OCI-LY3 (cell line): ENCODE measurements at regions not wholly inside any gene's neighbourhood (a gene's known extent, or its start where the extent isn't known, plus 50 kb on each side); places are given as distances from the start of the nearest gene placed in this dataset.

Source experiments
- H2AFZ ChIP-seq: fragments of 200-600, 300-600 bp; shearing (Covaris generic); 2 replicates; pipeline ENCODE4 v1.6.0; 2014; ENCODE audit warnings: antibody characterized with exemption, low read depth, low read length
- H3K27ac ChIP-seq: fragments of 200-600, 300-600 bp; sonication (generic); 2 replicates; pipeline ENCODE4 v1.5.1; 2014; ENCODE audit warnings: mild to moderate bottlenecking, low read length, moderate library complexity, mixed read lengths
- H3K27me3 ChIP-seq: fragments of 200-600, 300-600 bp; sonication (generic); 2 replicates; pipeline ENCODE4 v1.6.1; 2014; ENCODE audit warnings: low read depth, low read length, mixed read lengths
- H3K36me3 ChIP-seq: fragments of 200-600, 300-600 bp; sonication (generic); replicated peaks from 2 replicates; pipeline ENCODE3; 2014; ENCODE audit warnings: low read depth, low read length, mixed read lengths
- H3K4me1 ChIP-seq: fragments of 300-600, 200-600 bp; sonication (generic); 2 replicates; pipeline ENCODE4 v1.6.1; 2014; ENCODE audit warnings: low read length, mixed read lengths
- H3K4me2 ChIP-seq: fragments of 200-600, 300-600 bp; sonication (generic); 2 replicates; pipeline ENCODE4 v1.6.1; 2014; ENCODE audit warnings: low read length, mixed read lengths
- H3K4me3 ChIP-seq: fragments of 300-600, 200-600 bp; sonication (generic); 2 replicates; pipeline ENCODE4 v1.5.1; 2014; ENCODE audit warnings: antibody characterized with exemption, mild to moderate bottlenecking, low read length, moderate library complexity
- H3K79me2 ChIP-seq: fragments of 300-600, 200-600 bp; shearing (Covaris generic); 2 replicates; pipeline ENCODE4 v1.6.1; 2014; ENCODE audit warnings: mild to moderate bottlenecking, low read length, mixed read lengths
- H3K9ac ChIP-seq: fragments of 300-600, 200-600 bp; shearing (Covaris generic); 2 replicates; pipeline ENCODE4 v1.6.0; 2014; ENCODE audit warnings: mild to moderate bottlenecking, low read length, moderate library complexity
- H3K9me3 ChIP-seq: fragments of 200-600, 300-600 bp; shearing (Covaris generic); 2 replicates; pipeline ENCODE4 v1.6.1; 2014; ENCODE audit warnings: low read length, mixed read lengths; ENCODE audit not compliant: insufficient read depth
- H4K20me1 ChIP-seq: fragments of 200-600, 300-600 bp; sonication (generic); 2 replicates; pipeline ENCODE4 v1.6.1; 2016; ENCODE audit warnings: low read length, mixed read lengths; ENCODE audit not compliant: insufficient read depth
- CTCF ChIP-seq: fragments of 200-600, 300-600 bp; sonication (generic); IDR thresholded peaks from 2 replicates; pipeline ENCODE4 v1.5.1; 2014; ENCODE audit warnings: antibody characterized with exemption, low read length, low read depth
- EZH2phosphoT487 ChIP-seq: fragments of 200-600 bp; shearing (Covaris generic); IDR thresholded peaks from 2 replicates; pipeline ENCODE4 v1.6.1; 2018; ENCODE audit warnings: antibody characterized with exemption, mixed run types, low read depth

GRCh38 chr16:86165479-86165878 lies 266.5 kb downstream of the IRF8 start:
- H3K27me3 ChIP-seq = peaks cover 46% of the 10 kb centered on the region
- no peak overlapping the region for H3K4me3 ChIP-seq
- no peak overlapping the region for H3K9ac ChIP-seq
- no peaks in the 10 kb centered on the region for H4K20me1 ChIP-seq
- no peak overlapping the region for H2AFZ ChIP-seq
- TF ChIP-seq EZH2phosphoT487 (no peak), CTCF (no peak)
- no peaks in the 10 kb centered on the region for H3K79me2 ChIP-seq
- H3K4me1 ChIP-seq = no peaks in the 10 kb centered on the region
- no peaks in the 10 kb centered on the region for H3K36me3 ChIP-seq
- H3K27ac ChIP-seq = no peak overlapping the region
- H3K9me3 ChIP-seq = peaks cover 6% of the 10 kb centered on the region
- H3K4me2 ChIP-seq = no peak overlapping the region

DNA sequence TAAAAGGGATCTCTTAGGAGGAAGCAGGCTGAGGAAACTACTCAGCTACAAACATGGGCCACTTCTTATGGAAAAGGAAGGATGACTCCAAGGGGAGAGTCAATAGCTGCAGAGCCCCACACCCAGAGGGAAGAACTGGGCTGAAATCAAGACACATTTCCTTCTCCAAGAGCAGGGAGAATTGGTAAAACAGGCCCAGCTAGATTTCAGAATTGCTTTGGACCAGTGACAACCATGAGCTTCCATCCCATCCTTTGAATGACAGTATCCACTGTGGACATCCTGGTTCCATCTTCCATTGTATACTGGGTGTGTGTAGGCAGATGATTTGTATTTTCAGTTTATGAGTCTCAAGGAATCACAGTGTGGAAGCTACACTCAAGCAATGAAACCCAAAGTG lies 267.5 kb downstream of the IRF8 start:
- Histone ChIP-seq H3K27ac (no peak overlapping the region), H4K20me1 (no peaks in the 10 kb centered on the region)

DNA sequence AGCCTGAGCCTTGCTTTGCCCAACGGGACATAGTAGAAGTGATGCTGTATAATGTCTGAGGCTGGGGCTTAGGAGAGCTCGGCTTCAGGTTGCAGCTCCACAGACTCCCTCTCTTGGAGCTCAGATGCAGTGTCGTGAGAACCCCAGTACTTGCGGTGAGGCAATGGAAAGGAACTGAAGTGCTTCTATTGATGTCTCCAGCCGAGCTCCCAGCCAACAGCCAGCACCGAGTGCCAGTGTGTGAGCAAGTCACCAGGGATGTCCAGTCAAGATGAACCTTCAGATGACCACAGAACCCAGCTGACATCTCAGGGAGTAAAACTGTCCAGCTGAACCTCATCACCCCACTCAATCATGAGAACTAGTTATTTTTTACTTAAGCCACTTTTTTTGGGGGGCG lies 268.1 kb downstream of the IRF8 start:
- H3K79me2 ChIP-seq = no peaks in the 10 kb centered on the region
- H3K27me3 ChIP-seq = peaks cover 46% of the 10 kb centered on the region
- H3K4me3 ChIP-seq = no peak overlapping the region
- no peaks in the 10 kb centered on the region for H3K36me3 ChIP-seq
- H3K9me3 ChIP-seq = peaks cover 6% of the 10 kb centered on the region
- no peak for TF ChIP-seq CTCF
- no peak for TF ChIP-seq EZH2phosphoT487
- no peaks in the 10 kb centered on the region for H4K20me1 ChIP-seq
- H3K9ac ChIP-seq = no peak overlapping the region
- no peak overlapping the region for H3K27ac ChIP-seq
- no peaks in the 10 kb centered on the region for H3K4me1 ChIP-seq
- no peak overlapping the region for H3K4me2 ChIP-seq
- H2AFZ ChIP-seq = no peak overlapping the region

More for the DNA sequence above, 267.5 kb downstream of the IRF8 start:
- H3K4me1 ChIP-seq = no peaks in the 10 kb centered on the region
- H3K9ac ChIP-seq = no peak overlapping the region
- no peak overlapping the region for H2AFZ ChIP-seq
- no peak overlapping the region for H3K4me3 ChIP-seq
- peaks cover 6% of the 10 kb centered on the region for H3K9me3 ChIP-seq
- no peaks in the 10 kb centered on the region for H3K79me2 ChIP-seq
- H3K36me3 ChIP-seq = no peaks in the 10 kb centered on the region
- H3K4me2 ChIP-seq = no peak overlapping the region
- peaks cover 46% of the 10 kb centered on the region for H3K27me3 ChIP-seq
- TF ChIP-seq EZH2phosphoT487 (no peak), CTCF (no peak)

- peaks cover 58% of the 10 kb centered on the region for H3K27me3 ChIP-seq
- H3K9me3 ChIP-seq = peaks cover under 1% of the 10 kb centered on the region; the same call in 1 of the 2 replicates
- no peak overlapping the region for H3K4me2 ChIP-seq
- no peak overlapping the region for H3K27ac ChIP-seq
- no peak overlapping the region for H2AFZ ChIP-seq
- H3K9ac ChIP-seq = no peak overlapping the region
- no peaks in the 10 kb centered on the region for H4K20me1 ChIP-seq
- H3K79me2 ChIP-seq = no peaks in the 10 kb centered on the region
- H3K4me1 ChIP-seq = no peaks in the 10 kb centered on the region
- no peaks in the 10 kb centered on the region for H3K36me3 ChIP-seq
- TF ChIP-seq EZH2phosphoT487 (no peak), CTCF (no peak)
- no peak overlapping the region for H3K4me3 ChIP-seq
Observed at GRCh38 chr16:86170720-86171119, 271.8 kb downstream of the IRF8 start.
